ENCODE measurements at regions not wholly inside any gene's neighbourhood (a gene's known extent, or its start where the extent isn't known, plus 50 kb on each side); places are given as distances from the start of the nearest gene placed in this dataset.

- H3K9me3 Mint-ChIP-seq, result no peaks in the 10 kb centered on the region
- Histone ChIP-seq H3K23me2 (ENCODE audit: insufficient read length, low read depth, low read length, poor library complexity, severe bottlenecking) (no peaks in the 10 kb centered on the region), H4K5ac (ENCODE audit: insufficient read length, low read depth, low read length) (no peak overlapping the region), H2BK12ac (ENCODE audit: insufficient read length, low read depth, low read length) (no peak overlapping the region), H3K27me3 (ENCODE audit: insufficient read depth, low read length) (no peaks in the 10 kb centered on the region), H3K4me2 (ENCODE audit: insufficient read depth, insufficient read length, low read length) (no peak overlapping the region), H3K4ac (ENCODE audit: low read depth, low read length) (no peak overlapping the region), H4K91ac (ENCODE audit: insufficient read length, low read depth, low read length) (no peak overlapping the region), H3K18ac (ENCODE audit: insufficient read length, low read depth, low read length) (no peak overlapping the region), H3K9ac (ENCODE audit: extremely low read depth, insufficient read length, low read length) (no peak overlapping the region), H2BK120ac (ENCODE audit: low read depth, low read length, poor library complexity, severe bottlenecking) (no peak overlapping the region), H3K9me3 (ENCODE audit: control insufficient read depth, low read depth, low read length) (no peaks in the 10 kb centered on the region), H3K23ac (ENCODE audit: insufficient read length, low read depth, low read length) (no peak overlapping the region), H2AFZ (ENCODE audit: low read length) (no peak overlapping the region), H3T11ph (ENCODE audit: low read length) (no peak overlapping the region), H4K8ac (replicated peaks; ENCODE audit: insufficient read length, low read depth, low read length) (no peak overlapping the region), H2AK5ac (ENCODE audit: insufficient read length, low read length) (no peak overlapping the region), H4K20me1 (ENCODE audit: control insufficient read depth, insufficient read depth, insufficient read length) (no peaks in the 10 kb centered on the region), H3K27ac (ENCODE audit: insufficient read length, low read depth, low read length) (no peak overlapping the region), H3K79me2 (ENCODE audit: insufficient read depth, low read length) (no peaks in the 10 kb centered on the region), H3K4me1 (ENCODE audit: insufficient read depth, low read length) (no peaks in the 10 kb centered on the region), H3K79me1 (ENCODE audit: insufficient read depth, low read depth, low read length, poor library complexity, severe bottlenecking) (no peaks in the 10 kb centered on the region), H2BK20ac (ENCODE audit: low read depth, low read length, poor library complexity, severe bottlenecking) (no peak overlapping the region), H2BK5ac (ENCODE audit: insufficient read length, low read length) (no peak overlapping the region), H3K56ac (ENCODE audit: insufficient read length, low read depth, low read length) (no peak overlapping the region), H2BK15ac (ENCODE audit: low read depth, low read length) (no peak overlapping the region), H3K14ac (ENCODE audit: insufficient read depth, low read length) (no peak overlapping the region)
- DNase-seq, result no peak
- H3K4me1 Mint-ChIP-seq, result no peaks in the 10 kb centered on the region
- 100% methylated on average over 2 of the region's 4 CpGs for WGBS (ENCODE audit: extremely low coverage, insufficient read length, low lambda C conversion rate)
- no peak overlapping the region for H3K4me3 Mint-ChIP-seq
- H3K27me3 Mint-ChIP-seq (ENCODE audit: low read depth), result no peaks in the 10 kb centered on the region
- TF ChIP-seq CTCF (conservative IDR thresholded peaks at IDR 0.05), result no peak
- H3K27ac Mint-ChIP-seq, result no peak overlapping the region
- no peaks in the 10 kb centered on the region for H3K36me3 Mint-ChIP-seq (ENCODE audit: insufficient read depth in 1 of 3, low read depth in 3 of 3)
Measured at GRCh38 chr3:164572436-164572835, 505.9 kb downstream of the SI start.
